ENCODE measurements at regions not wholly inside any gene's neighbourhood (a gene's known extent, or its start where the extent isn't known, plus 50 kb on each side); places are given as distances from the start of the nearest gene placed in this dataset.
A peak's percentile ranks its signal among the peaks of the same experiment; 100 is the strongest.

- H3K4me2 ChIP-seq (ENCODE audit: insufficient read depth, low read length): no peak overlapping the region
- peak; percentile 94 for DNase-seq (ENCODE audit: low read depth, low spot score)
- no peak for TF ChIP-seq EZH2 (IDR thresholded peaks at IDR 0.05; ENCODE audit: borderline replicate concordance, low read depth, low read length, severe bottlenecking)
- TF ChIP-seq POLR2AphosphoS5 (IDR thresholded peaks at IDR 0.05; ENCODE audit: insufficient read depth, low read depth, low read length): peak; percentile 72
- TF ChIP-seq JUN (IDR thresholded peaks at IDR 0.05; ENCODE audit: borderline replicate concordance, insufficient read depth, insufficient read length, low read depth): peak; percentile 45
- TF ChIP-seq CTCF (IDR thresholded peaks at IDR 0.05; ENCODE audit: extremely low read depth in 1 of 2, insufficient read depth in 1 of 2, low read depth in 1 of 2, low read length in 2 of 2): no peak
- no peak for TF ChIP-seq POLR2A (IDR thresholded peaks at IDR 0.05; ENCODE audit: low read depth, low read length)
- TF ChIP-seq FOS (IDR thresholded peaks at IDR 0.05; ENCODE audit: borderline replicate concordance, insufficient read depth, low read length): peak; percentile 37
- no peak for TF ChIP-seq MYC (IDR thresholded peaks at IDR 0.05; ENCODE audit: low read depth, low read length)
- peak; percentile 90 for TF ChIP-seq GATA2 (IDR thresholded peaks at IDR 0.05; ENCODE audit: insufficient read depth, insufficient read length, low read depth, low read length)
- no peak for TF ChIP-seq MAX (IDR thresholded peaks at IDR 0.05; ENCODE audit: insufficient read depth, insufficient read length)
- BruUV-seq (replicated peaks): no TSS peak
- ChIA-PET POLR2A (interaction anchor here (1.2 kb wide), 1 partner anchor 44 kb away, joined by 3 read pairs; no protein-coding TSS in a partner anchor), CTCF (interaction anchor here (1.4 kb wide), 1 partner anchor 44 kb away, joined by 5 read pairs; no protein-coding TSS in a partner anchor)
- FAIRE-seq: peak; percentile 94
- H4K20me1 ChIP-seq (replicated peaks; ENCODE audit: control insufficient read depth, extremely low read depth, insufficient read depth, low read length): no peaks in the 10 kb centered on the region
- H3K27me3 ChIP-seq (ENCODE audit: control insufficient read depth in 2 of 2, insufficient read depth in 2 of 2, low read length in 2 of 2): peaks cover 39 to 43% of the 10 kb centered on the region in 2 experiments
- no peak overlapping the region for H3K4me3 ChIP-seq (replicated peaks in 1 of 3; ENCODE audit: insufficient read depth in 1 of 3, low read depth in 1 of 3, low read length in 3 of 3)
- H3K36me3 ChIP-seq (ENCODE audit: control insufficient read depth in 2 of 2, extremely low read depth in 1 of 2, insufficient read depth in 2 of 2, low read length in 2 of 2): no peaks in the 10 kb centered on the region
- H3K27ac ChIP-seq (ENCODE audit: insufficient read depth, low read depth, low read length): no peak overlapping the region
- H3K4me1 ChIP-seq (ENCODE audit: control insufficient read depth, extremely low read depth, insufficient read depth, low read length): peaks cover 39% of the 10 kb centered on the region
- intact Hi-C loops (cut with micrococcal nuclease) (no loop called here), dilution Hi-C loops (cut with MboI; ENCODE audit: extremely low pct_ligation_motif_present, low sequenced_read_pairs) (no loop called here)
- H3K79me2 ChIP-seq (ENCODE audit: control insufficient read depth, insufficient read depth, low read length): no peaks in the 10 kb centered on the region
- no peaks in the 10 kb centered on the region for H3K9me3 ChIP-seq (replicated peaks; ENCODE audit: control insufficient read depth, insufficient read depth, low read length)
- no peaks in the 10 kb centered on the region for H3K9me1 ChIP-seq (replicated peaks; ENCODE audit: control insufficient read depth, extremely low read depth, insufficient read depth, low read length)
- H3K9ac ChIP-seq (replicated peaks; ENCODE audit: extremely low read depth, insufficient read depth, low read length): no peak overlapping the region
- H2AFZ ChIP-seq (ENCODE audit: low read depth, low read length): no peak overlapping the region
These were observed 519.0 kb upstream of the PROK2 start for GRCh38 chr3:72303926-72304325.

Measured in endothelial cell of umbilical vein (primary cell).